ENCODE measurements at regions not wholly inside any gene's neighbourhood (a gene's known extent, or its start where the extent isn't known, plus 50 kb on each side); places are given as distances from the start of the nearest gene placed in this dataset.

DNA sequence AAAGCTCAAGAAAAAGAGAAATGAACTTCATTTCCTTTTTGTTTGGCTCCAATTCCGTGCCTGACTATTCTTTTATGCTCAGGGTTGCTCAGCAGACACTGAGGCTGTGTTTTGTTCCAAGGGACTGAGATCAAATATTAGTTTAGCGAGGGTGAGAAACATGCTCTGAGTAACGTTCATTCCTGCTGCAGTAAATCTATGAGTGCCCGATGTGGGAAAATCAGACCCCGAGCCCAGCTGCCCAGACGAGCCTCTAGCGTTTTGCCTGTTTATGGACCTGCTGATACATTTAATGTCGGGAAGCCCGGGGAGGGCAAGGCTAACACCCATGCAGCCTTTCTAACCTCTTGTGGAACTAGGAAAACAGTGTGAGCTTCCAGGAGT, 119.2 kb downstream of the VAPA start:
- DNase-seq, result no peak

DNA sequence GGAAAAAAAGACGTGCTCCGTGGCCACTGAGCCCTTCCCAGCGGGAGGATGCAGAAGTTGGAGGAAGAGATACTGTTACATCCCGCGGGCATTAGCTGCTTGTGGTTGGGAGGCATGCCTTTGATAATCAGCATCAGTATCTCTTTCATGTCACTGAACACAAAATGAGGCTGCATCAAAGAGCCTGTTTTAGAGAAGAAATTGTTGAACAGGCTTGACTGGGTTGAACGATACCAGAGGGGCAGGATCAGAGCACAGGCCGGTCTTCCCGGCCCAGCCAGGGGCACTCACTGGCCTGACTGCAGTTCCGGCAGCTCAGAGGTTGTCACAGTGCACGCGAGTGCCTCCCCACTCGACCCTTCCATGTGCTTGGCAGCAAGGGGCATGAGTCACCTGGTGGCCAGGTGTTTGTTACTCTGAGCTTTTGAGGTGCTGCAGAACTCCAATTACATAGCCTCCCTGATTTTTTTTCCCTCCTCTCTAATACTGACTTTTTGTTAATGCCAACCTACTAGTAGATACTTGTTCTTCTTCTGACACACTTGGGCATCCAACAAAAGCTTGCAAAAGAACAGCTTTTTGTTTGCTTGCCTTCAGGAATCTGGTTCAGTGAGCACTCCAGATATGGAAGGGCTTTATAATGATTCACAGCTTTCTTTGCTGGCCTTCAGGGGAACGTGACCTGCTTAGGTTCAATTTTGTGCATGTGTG, 121.6 kb downstream of the VAPA start:
- peak; percentile 54 for DNase-seq

DNA sequence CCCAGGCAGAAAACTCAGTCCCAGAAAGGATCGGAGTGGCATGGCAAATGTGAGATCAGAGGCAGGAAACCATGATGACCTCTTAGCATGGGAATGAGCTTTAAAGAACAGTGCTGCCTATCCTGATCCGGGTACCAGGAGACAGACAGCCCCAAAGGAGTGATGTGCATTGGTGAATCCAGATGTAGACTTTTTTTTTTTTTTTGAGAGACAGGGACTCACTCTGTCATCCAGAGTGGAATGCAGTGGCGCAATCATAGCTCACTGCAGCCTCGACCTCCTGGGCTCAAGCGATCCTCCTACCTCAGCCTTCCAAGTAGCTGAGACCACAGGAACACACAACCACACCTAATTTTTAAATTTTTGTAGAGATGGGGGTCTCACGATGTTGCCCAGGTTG, 122.7 kb downstream of the VAPA start:
- peak; percentile 56 for DNase-seq

DNA sequence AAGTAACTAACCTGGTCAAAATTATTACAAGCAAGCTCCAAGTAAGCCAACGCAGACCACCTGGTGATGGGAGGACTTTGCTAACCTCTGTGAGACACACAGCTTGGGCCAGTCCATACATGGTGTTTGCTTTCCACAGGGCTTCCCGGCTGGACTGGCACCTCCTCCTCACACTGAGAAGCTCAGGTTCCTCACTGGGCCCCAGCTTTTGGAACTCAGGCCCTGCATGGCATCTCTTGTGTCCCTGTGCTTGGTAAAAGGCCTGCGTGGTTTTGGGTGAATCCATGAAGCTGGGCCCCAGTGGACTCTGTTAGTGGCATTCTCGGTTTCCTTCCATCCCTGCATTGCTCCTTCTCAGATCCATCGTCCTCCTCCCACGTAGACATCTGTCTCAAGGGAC, 123.4 kb downstream of the VAPA start:
- DNase-seq, result no peak

DNA sequence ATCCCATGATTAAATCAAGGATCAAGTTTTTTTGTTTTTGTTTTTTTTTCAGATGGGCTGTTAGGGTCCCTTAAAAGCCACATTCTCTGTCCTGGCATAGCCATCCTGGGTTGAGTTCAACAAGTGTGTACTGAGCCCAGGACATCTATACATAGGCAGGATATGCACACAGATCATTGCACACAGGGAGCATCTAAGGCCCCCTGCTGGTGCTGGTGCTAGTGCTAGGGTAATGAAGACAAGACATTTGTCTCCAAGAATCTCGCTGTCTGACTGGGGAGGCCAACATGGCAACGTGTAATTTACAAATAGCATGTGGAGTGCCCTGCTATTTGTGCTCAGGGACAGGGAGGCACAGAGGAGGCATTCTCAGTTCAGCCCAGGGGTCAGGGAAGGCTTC, 124.5 kb downstream of the VAPA start:
- DNase-seq, result no peak

DNA sequence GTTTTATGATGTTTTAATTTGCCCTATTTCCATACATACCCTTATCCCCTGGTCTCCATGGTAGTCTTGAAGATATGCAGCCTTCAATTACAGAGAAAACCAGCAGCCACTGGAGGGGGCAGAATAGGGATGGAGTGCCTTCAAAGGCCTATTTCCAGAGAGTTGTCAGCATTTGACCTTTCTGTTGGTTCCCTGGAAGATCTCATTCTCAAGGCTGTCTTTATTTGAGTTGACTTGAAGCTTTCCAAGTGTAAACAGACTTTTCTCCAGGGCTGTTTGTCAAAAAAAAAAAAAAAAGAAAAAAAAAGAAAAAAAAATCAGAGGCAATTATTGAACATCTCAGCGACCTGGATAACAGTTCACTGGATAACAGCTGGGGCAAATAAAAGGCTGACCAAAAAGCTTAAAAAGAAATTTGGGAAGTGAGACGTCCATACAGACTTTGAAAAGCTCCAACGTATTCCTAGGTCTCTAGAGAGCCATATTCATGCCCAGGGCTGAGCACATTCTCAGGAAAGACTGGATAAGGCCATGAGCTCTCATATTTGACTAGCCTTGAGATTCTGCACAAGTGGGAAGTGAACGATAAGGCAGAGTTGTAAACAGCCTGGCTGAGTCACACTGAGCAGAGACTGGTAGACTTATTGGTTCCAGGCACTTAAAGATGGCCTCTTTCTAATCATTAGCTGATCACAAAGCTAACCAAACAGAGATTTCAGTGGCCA, 126.6 kb downstream of the VAPA start:
- DNase-seq, result no peak

DNA sequence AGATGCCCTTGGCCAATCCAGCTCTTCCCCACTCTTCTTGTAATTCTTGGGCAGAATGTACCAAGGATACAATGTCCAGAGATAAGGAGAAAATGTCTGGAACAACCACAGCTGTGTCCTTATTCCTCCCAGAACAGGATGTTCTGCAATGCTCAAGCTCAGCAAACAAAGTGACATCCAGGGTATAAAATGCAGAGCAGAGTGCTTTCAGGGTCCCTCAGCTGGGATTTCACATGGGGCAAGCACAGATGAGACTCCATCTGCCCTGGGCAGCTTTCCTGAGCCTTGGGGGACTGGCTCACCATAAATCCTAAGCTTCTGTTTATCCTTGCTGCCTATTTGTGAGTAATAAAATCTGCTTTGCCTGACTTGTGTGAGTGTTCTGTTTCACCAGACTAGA, 127.4 kb downstream of the VAPA start:
- DNase-seq, result peak; percentile 59

DNA sequence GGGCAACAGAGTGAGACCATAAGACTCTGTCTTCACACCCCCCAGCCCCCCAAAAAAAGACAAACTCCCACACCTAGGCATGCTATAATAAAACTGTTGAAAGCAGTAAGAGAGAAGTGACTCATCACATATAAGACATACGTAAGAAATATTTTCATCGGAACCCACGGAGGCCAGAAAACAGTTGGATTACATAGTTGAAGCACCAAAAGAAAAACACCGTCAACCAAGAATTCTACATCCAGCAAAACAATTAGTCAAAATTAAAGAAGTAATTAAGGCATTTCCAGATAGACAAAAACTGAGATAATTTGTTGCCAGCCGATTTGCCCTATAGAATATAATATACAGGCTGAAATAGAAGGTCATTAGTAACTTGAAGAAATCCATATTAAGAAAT, 128.7 kb downstream of the VAPA start:
- no peak for DNase-seq

DNA sequence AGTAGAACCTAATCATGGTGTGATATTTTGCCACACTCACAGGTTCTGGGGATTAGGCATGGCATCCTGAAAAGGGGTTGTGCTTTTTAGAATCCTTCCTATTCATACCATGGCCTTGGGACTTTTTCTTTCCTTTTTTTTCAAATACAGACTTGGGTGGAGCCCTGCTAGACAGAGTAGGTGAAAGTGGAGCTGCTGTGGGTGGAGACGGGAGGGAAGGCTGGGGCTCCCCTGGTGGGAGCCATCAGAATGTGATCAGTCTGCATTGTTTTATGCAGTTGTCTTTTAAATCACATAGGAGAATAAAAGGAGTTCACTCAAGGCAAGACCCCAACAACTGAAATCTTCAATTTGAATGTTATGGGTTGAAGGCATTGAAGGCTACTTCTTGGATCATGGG, 130.2 kb downstream of the VAPA start:
- no peak for DNase-seq

DNA sequence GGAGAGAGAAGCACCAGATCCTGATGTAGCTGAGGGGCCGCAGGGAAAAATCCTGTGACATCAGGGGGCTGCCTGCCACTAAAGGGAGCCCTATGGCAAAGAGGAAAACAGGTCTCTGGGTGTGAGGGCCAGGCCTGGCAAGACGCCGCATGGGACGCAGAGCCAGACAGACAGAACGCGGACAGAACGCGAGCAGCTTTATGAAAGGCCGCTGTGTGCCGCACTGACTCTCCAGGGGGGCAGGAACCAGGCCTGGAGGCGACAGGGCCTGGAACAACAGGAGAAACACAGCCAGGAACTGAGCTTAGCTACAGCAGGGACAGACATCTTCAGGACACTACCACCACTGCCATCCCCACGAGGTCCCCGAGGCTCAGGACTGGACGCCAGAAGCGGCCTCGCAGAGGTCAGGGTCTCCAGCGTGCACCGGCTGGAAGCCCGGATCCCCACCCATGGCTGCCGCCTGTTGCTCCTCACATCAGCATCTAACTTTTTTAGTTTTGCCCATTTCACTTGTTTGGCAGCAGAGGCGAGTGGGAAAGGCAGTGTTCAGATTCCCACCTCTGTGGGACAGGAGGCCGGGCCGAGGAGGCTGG, 131.6 kb downstream of the VAPA start:
- DNase-seq, result no peak

DNA sequence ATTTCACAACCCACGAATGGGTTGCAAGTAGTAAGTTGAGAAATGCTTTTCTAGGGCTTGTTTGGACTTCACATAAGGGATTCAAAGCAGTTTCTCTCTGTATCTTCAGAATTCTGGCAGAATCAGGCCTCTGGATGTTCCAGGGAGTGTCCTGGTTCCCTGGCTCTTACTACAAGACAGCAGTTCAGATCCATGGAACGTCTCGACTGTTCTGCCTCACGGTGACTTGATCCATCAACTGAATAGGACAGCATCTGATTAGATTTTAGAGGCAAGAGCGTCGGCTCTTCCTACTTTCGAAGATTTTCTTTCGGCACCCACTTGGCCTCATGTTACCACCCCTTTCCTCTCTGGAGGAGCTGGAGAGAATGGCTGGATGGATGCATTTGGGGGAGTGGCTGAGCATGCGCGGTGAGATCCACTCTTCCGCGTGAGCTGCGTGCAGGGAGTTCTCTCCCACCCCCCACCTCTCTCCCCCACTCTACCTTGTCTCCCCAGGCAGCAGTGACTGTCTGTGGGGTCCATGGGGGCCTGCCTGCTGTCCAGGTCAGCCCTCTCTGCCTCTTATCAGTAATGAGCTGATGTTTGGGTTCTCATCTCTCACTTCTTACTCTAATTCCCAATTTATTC, 132.5 kb downstream of the VAPA start:
- DNase-seq, result no peak

DNA sequence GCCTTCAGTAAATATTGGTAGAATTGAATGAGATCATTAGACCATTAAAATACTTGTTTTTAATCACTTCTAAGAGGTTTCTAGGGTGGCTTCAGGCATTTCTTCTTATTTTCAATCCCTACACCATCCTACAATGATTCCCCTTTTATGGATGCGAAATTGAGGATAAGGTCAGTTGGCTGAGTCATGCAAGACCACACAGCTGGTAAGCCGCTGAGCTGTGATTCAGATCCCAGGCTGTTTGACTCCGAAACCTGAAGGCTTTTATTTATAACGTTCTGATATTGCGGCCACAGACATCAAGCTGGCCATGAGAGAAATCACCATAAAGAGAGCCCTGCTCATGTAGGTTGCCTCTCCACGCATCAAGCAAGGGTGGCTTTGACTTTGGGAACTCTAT, 133.4 kb downstream of the VAPA start:
- DNase-seq, result peak; percentile 73

DNA sequence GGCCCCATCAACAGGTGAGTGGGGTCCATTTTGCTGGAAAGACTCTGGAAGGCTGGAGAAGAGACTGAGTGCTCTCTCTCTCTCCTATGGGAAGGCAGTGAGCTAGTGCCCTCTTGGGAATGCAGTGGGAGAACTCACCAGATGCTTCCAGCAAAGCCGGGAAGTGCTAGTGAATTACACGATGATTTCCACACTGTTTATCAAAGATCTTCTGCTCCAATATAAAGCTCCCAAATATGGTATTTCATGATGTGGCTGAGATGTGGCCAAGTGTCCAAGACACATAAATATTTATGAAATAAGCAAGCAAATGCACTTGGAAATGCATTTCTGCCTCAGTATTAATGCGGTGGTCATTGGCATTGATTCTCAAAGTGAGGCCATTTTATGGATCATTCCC, 135.9 kb downstream of the VAPA start:
- no peak for DNase-seq

DNA sequence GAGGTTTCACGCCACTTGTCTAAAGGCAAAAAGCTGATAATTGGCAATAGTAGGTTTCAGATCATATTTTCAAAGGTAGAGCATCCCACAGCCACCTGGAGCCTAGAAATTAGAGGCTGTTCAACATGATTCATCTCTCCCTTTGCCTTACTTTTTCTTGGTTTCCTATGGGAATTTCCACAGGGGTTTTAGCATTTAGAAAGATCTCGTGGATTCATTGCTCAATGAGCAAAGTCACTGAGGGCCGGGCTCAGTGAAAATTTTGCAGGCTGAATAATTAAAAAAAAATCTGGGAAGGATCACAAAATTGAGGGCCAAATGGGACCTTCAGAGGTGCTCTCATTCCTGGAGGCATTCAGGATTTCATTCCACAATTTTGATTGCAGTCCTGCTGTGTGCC, 137.1 kb downstream of the VAPA start:
- no peak for DNase-seq

DNA sequence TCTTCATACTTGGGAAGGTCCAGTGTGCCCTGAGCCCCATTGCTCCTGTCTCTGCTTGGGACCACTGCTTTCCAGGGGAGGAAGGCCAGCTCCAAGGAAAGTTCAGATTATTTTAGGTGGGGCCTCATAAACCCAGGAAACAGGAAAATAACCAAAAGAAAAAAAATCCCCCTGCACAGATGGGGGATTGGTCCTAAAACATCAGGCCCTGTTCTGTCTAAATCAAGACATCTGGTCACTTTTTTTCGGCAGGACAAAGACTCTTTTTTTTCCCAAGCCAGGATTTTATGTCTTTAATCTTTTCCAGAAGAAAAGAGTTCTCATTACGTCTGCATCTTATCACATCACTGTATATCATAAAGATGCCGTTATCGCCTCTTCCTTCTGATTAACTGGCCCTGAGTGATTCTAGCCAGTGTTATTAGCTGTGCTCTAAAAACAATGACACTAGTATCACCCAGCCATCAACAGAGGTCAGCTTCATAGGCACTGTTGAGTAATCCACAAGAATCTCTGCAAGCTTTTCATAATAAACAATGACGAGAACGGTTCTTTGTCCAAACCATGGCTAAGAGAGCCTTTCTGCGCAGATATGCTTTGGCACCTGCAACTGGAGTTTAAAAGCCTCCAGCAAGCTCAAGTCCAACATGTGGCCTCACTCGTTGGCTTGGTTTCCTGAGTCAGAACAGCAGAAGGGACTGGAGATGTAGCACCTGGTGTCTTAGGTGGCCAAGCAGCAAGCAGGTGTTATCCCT, 138.2 kb downstream of the VAPA start:
- no peak for DNase-seq

DNA sequence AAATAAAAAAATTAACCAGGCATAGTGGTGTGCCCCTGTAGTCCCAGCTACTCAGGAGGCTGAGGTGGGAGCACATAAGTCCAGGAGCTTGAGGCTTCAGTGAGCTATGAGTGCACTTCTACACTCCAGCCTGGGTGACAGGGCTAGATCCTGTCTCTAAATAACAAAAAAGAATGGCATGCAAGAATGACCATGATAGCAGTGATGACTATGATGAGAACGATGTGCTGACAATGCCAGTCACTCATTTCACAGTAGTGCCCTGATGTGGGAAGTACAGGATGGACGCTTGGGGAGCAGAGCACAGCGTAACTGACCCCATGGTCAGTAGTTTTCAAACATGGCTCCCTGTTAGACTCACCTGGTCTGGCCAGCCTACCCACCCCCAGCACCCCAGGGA, 139.1 kb downstream of the VAPA start:
- no peak for DNase-seq

DNA sequence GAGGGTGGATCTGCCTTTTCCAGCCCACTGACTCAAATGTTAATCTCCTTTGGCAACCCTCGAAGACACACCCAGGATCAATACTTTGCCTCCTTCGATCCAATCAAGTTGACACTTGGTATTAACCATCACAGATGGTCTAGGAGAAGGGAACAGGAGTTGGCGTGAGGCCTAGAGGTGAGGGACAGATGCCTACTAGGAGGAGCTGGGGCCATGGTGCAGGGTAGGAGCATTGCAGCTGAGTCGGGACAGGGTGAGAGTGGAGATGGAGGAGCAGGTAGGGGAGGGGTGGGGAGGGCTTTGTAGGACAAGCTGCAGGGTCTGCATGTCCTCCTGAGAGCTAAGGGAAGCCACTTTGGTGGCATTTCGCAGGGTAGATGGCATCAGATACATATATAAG, 140.0 kb downstream of the VAPA start:
- DNase-seq, result no peak

DNA sequence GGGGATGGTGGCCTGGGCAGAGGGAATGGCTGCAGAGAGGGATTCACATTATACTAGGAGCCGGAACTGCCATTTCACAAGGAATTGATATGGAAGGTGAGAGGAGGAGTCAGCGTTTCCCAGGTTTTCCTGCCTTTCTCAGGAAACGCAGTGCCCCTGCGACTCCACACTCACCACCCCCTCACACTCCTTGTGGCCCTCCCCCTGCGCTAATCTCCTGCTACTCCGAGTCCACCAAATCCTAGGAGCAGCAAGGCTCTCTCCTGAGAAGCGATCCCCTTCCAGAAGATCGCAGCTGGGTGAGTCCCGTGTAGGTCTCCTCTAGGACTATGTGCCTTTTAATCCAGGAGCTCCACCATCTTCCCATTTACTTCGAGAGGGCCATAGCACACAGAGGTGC, 140.6 kb downstream of the VAPA start:
- no peak for DNase-seq

DNA sequence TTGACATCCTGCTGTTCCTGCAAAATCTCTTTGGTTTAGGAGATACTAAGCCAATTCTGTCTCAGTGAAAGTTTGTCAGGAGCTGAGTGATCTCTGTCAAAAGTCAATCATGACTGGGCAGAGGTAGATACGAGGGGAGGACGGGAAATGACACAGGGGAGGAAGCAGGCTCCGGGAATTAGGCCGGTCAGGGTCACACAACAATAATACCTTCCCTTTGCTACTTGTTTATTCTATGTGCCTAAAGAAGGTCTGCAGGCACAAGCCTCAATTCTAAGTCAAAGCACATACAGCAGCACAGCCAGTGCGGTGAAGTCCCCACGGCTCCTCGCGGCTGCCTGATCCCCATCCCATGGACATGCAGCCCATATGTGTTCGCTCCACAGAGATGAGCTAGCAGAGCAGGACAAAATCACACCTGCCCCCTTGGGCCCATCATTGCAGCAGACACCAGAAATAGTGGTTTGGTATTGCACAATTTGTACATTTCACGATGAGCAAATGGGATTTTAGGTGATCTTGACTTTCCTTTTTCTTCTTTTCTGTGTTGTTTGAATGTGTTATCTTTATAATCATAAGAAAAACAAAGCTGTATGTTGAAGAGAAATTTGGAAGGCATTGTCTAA, 141.4 kb downstream of the VAPA start:
- DNase-seq, result no peak

DNA sequence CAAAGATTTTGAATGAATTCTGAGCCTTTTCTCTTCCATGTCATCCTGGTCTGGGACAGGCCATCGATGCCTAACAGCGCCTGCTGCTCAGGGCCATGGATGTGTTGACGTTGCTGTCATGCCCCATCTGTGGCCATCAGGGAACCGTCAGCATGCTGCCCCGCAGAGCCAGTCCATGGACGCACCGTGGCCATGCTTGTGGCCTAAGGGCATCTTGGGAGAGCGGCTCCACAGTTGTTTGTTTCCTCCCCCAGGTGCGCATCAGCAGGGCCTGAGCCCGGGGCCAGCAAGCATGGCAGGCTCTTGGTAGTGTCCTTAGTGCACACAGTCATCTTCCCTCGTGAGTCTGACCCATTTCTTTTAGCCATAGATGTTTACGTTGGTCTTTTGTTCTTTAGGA, 142.7 kb downstream of the VAPA start:
- DNase-seq, result no peak

DNA sequence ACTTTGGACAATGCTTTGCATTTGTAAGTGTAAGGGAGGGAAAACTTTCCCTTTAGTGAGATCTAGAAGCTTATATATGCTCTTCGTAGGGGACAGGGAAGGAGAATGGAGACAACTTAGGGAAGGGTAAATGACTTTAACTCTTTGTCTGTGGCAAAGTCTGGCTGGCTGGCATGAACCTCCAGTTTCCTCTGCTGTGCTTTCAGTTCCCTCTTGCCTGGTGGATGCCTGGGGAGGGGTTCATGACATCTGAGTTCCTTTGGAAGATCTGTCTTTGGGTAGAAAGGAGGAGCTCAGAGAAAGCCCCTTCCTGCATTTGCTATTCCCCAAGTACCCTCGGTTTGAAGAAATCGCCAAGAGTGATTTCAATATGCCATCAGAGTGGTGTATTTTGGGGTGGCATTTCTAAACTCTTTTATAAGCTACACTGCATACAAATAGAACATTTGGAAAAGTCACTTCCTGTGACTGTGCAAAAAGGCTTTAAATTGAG, 143.6 kb downstream of the VAPA start:
- DNase-seq, result no peak
